H1 (cell line): ENCODE measurements at regions not wholly inside any gene's neighbourhood (a gene's known extent, or its start where the extent isn't known, plus 50 kb on each side); places are given as distances from the start of the nearest gene placed in this dataset.

Experiments used
- CTCF ChIA-PET: fragments of 300-600 bp; sonication (Branson Sonifier 250); formaldehyde crosslinking; loops from one replicate; lab custom pipeline; 2021; ENCODE audit not compliant: partially characterized antibody; lab: Charles Lee
- POLR2A ChIA-PET: fragments of 300-600 bp; sonication (Branson Sonifier 250); formaldehyde crosslinking; loops from one replicate; lab custom pipeline; 2021; ENCODE audit warnings: inconsistent platforms; ENCODE audit not compliant: partially characterized antibody; lab: Charles Lee
- DNase-seq, 2 experiments: peaks; one replicate each; pipeline versions ENCODE4 v3.0.0 to v3.0.0-alpha.2; 2010 to 2022; ENCODE audit warnings: low spot score in 2 of 2, low read depth in 1 of 2, mixed read lengths in 1 of 2
- FAIRE-seq: peaks from 2 replicates; lab custom pipeline; 2011; peaks lifted over from hg19 to GRCh38; lab: Jason Lieb, UNC
- H2AFZ ChIP-seq: 2 replicates; pipeline ENCODE4 v1.8.1; 2012; ENCODE audit warnings: low read length, inconsistent platforms
- H2AK5ac ChIP-seq: 2 replicates; pipeline ENCODE4 v1.6.1; 2013; ENCODE audit warnings: low read depth, low read length
- H2BK120ac ChIP-seq: replicated peaks from 2 replicates; pipeline ENCODE3; 2013; ENCODE audit warnings: low read depth, low read length, inconsistent platforms
- H2BK12ac ChIP-seq: 2 replicates; pipeline ENCODE4 v1.6.1; 2013; ENCODE audit warnings: low read depth, low read length
- H2BK15ac ChIP-seq: 2 replicates; pipeline ENCODE4 v1.6.1; 2013; ENCODE audit warnings: low read length
- H2BK20ac ChIP-seq: 2 replicates; pipeline ENCODE4 v1.6.1; 2013; ENCODE audit warnings: low read length
- H2BK5ac ChIP-seq: 2 replicates; pipeline ENCODE4 v1.6.1; 2013; ENCODE audit warnings: low read depth, low read length
- H3K14ac ChIP-seq: 2 replicates; pipeline ENCODE4 v1.6.1; 2013; ENCODE audit warnings: inconsistent platforms; ENCODE audit not compliant: insufficient read length
- H3K18ac ChIP-seq: 2 replicates; pipeline ENCODE4 v1.6.1; 2013; ENCODE audit warnings: low read length; ENCODE audit errors: extremely low read depth
- H3K23ac ChIP-seq: 2 replicates; pipeline ENCODE4 v1.6.1; 2013; ENCODE audit warnings: inconsistent platforms; ENCODE audit not compliant: insufficient read length
- H3K23me2 ChIP-seq: 2 replicates; pipeline ENCODE4 v1.6.1; 2013; ENCODE audit warnings: low read depth, low read length
- H3K27ac ChIP-seq: 2 replicates; pipeline ENCODE4 v1.6.1; 2011; ENCODE audit warnings: low read depth, low read length, inconsistent platforms
- H3K27me3 ChIP-seq, 4 experiments: replicated peaks in 1 of 4; 1 replicate in 1 of 4; 2 replicates in 3 of 4; pipeline versions ENCODE4 v1.6.1 to v1.8.1; 2011 to 2013; ENCODE audit warnings: low read length in 3 of 4, mild to moderate bottlenecking in 3 of 4, inconsistent platforms in 2 of 4, mixed read lengths in 2 of 4, moderate library complexity in 1 of 4; ENCODE audit not compliant: control insufficient read depth in 3 of 4, insufficient read depth in 3 of 4; ENCODE audit errors: extremely low read depth in 1 of 4
- H3K36me3 ChIP-seq, 4 experiments: 2 replicates each; pipeline versions ENCODE4 v1.6.1 to v1.8.1; 2011 to 2013; ENCODE audit warnings: mild to moderate bottlenecking in 4 of 4, low read length in 3 of 4, moderate library complexity in 2 of 4, control low read depth in 1 of 4, inconsistent platforms in 1 of 4; ENCODE audit not compliant: insufficient read depth in 4 of 4, control insufficient read depth in 2 of 4
- H3K4ac ChIP-seq: replicated peaks from 2 replicates; pipeline ENCODE3; 2013; ENCODE audit warnings: low read length, low read depth, mixed read lengths, inconsistent platforms; ENCODE audit not compliant: insufficient read length
- H3K4me1 ChIP-seq, 4 experiments: replicated peaks in 1 of 4; 1 replicate in 1 of 4; 2 replicates in 3 of 4; pipeline versions ENCODE4 v1.6.1 to v1.8.1; 2011 to 2013; ENCODE audit warnings: low read length in 3 of 4, inconsistent platforms in 2 of 4, mixed read lengths in 1 of 4; ENCODE audit not compliant: insufficient read depth in 4 of 4, control insufficient read depth in 3 of 4
- H3K4me2 ChIP-seq, 2 experiments: 2 replicates each; pipeline versions ENCODE4 v1.6.1 to v1.8.1; 2011 to 2013; ENCODE audit warnings: low read depth in 2 of 2, low read length in 2 of 2, control low read depth in 1 of 2, inconsistent platforms in 1 of 2, mild to moderate bottlenecking in 1 of 2; ENCODE audit not compliant: insufficient read depth in 1 of 2
- H3K4me3 ChIP-seq, 4 experiments: fragments of 200-600, 300-600 bp in 1 of 4; sonication (generic), shearing (Covaris generic), sonication (Bioruptor Twin) in 1 of 4; 2 replicates each; pipeline versions ENCODE4 v1.5.1 to v1.8.1; 2011 to 2016; ENCODE audit warnings: low read length in 4 of 4, low read depth in 3 of 4, control low read depth in 2 of 4, inconsistent platforms in 2 of 4, mild to moderate bottlenecking in 2 of 4, mixed read lengths in 1 of 4, moderate library complexity in 1 of 4; ENCODE audit not compliant: insufficient read depth in 2 of 4; ENCODE audit errors: extremely low read depth in 1 of 4
- H3K56ac ChIP-seq: replicated peaks from 2 replicates; pipeline ENCODE3; 2013; ENCODE audit warnings: low read depth, mild to moderate bottlenecking, mixed read lengths, low read length, inconsistent platforms; ENCODE audit not compliant: insufficient read length
- H3K79me1 ChIP-seq: 2 replicates; pipeline ENCODE4 v1.6.1; 2013; ENCODE audit warnings: low read depth, low read length, control low read depth
- H3K79me2 ChIP-seq, 2 experiments: 2 replicates each; pipeline versions ENCODE4 v1.6.1 to v1.8.1; 2012 to 2013; ENCODE audit warnings: low read length in 2 of 2, mild to moderate bottlenecking in 2 of 2, inconsistent platforms in 1 of 2; ENCODE audit not compliant: insufficient read depth in 2 of 2, control insufficient read depth in 1 of 2
- H3K9ac ChIP-seq, 4 experiments: replicated peaks in 1 of 4; 1 replicate in 1 of 4; 2 replicates in 3 of 4; pipeline versions ENCODE4 v1.6.1 to v1.8.1; 2011 to 2013; ENCODE audit warnings: low read depth in 3 of 4, low read length in 3 of 4, control low read depth in 2 of 4, mild to moderate bottlenecking in 2 of 4, moderate library complexity in 2 of 4, inconsistent platforms in 1 of 4; ENCODE audit errors: extremely low read depth in 1 of 4
- H3K9me3 ChIP-seq, 2 experiments: 2 replicates each; pipeline versions ENCODE4 v1.6.1 to v1.8.1; 2012 to 2013; ENCODE audit warnings: mild to moderate bottlenecking in 2 of 2, moderate library complexity in 2 of 2, control low read depth in 1 of 2, inconsistent platforms in 1 of 2, low read depth in 1 of 2, low read length in 1 of 2, mixed read lengths in 1 of 2; ENCODE audit not compliant: insufficient read depth in 2 of 2
- H4K20me1 ChIP-seq, 2 experiments: replicated peaks in 1 of 2; 2 replicates each; pipeline versions ENCODE3 to v1.8.1; 2011 to 2013; ENCODE audit warnings: inconsistent platforms in 2 of 2, low read length in 2 of 2, mild to moderate bottlenecking in 1 of 2; ENCODE audit not compliant: insufficient read depth in 2 of 2, control insufficient read depth in 1 of 2
- H4K5ac ChIP-seq: 2 replicates; pipeline ENCODE4 v1.6.1; 2013; ENCODE audit warnings: low read length, low read depth, mixed read lengths, inconsistent platforms; ENCODE audit not compliant: insufficient read length
- H4K8ac ChIP-seq: 2 replicates; pipeline ENCODE4 v1.8.0; 2013; ENCODE audit warnings: mild to moderate bottlenecking, moderate library complexity, low read length, inconsistent platforms; ENCODE audit not compliant: insufficient read depth; ENCODE audit errors: extremely low read depth
- H4K91ac ChIP-seq: replicated peaks from 2 replicates; pipeline ENCODE3; 2013; ENCODE audit warnings: low read length, mixed read lengths, inconsistent platforms; ENCODE audit not compliant: insufficient read length
- ASH2L ChIP-seq: fragments of 200-600, 300-600 bp; sonication (generic); IDR thresholded peaks from one replicate; pipeline ENCODE4 v1.7.1; 2017; ENCODE audit warnings: low read length
- ATF3 ChIP-seq: IDR thresholded peaks from 2 replicates; pipeline ENCODE4 v1.6.1; 2011; ENCODE audit warnings: low read depth, mild to moderate bottlenecking, low read length; ENCODE audit not compliant: insufficient read depth
- EGR1 ChIP-seq: IDR thresholded peaks from 2 replicates; pipeline ENCODE4 v1.6.1; 2011; ENCODE audit warnings: low read depth, low read length, borderline replicate concordance
- EP300 ChIP-seq, 2 experiments: IDR thresholded peaks; 1 replicate in 1 of 2; 2 replicates in 1 of 2; pipeline ENCODE4 v1.6.1; 2011 to 2012; ENCODE audit warnings: low read depth in 2 of 2, low read length in 2 of 2, mild to moderate bottlenecking in 2 of 2, borderline replicate concordance in 1 of 2, inconsistent platforms in 1 of 2, moderate library complexity in 1 of 2
- POLR2AphosphoS5 ChIP-seq: IDR thresholded peaks from 2 replicates; pipeline ENCODE4 v1.6.1; 2011; ENCODE audit warnings: low read depth, low read length
- RXRA ChIP-seq: IDR thresholded peaks from 2 replicates; pipeline ENCODE4 v1.6.1; 2011; ENCODE audit warnings: low read depth, mild to moderate bottlenecking, low read length, moderate library complexity; ENCODE audit not compliant: insufficient read depth
- SP1 ChIP-seq: IDR thresholded peaks from 2 replicates; pipeline ENCODE4 v1.6.1; 2011; ENCODE audit warnings: low read depth, low read length
- WGBS, 2 experiments: shearing (Covaris generic) in 1 of 2; methylation state at CpG; one replicate each; pipeline versions ENCODE4 v1.1.6 to v1.1.7; 2013 to 2015; ENCODE audit warnings: low lambda C conversion rate in 2 of 2, mixed read lengths in 2 of 2, inconsistent platforms in 1 of 2, low coverage in 1 of 2, missing lambda C conversion rate in 1 of 2; ENCODE audit not compliant: insufficient replicate concordance in 2 of 2, insufficient coverage in 1 of 2, insufficient read length in 1 of 2; ENCODE audit errors: extremely low coverage in 1 of 2, missing lambda C conversion rate in 1 of 2; 5-methylcytosine and 5-hydroxymethylcytosine counted together
- TF ChIP-seq, protein P1 (sequence below): IDR thresholded peaks from 2 replicates; pipeline ENCODE4 v1.6.1; 2012; ENCODE audit warnings: low read length, inconsistent platforms

- no peak overlapping the region for H2BK5ac ChIP-seq
- H3K9ac ChIP-seq, result no peak overlapping the region
- no peak overlapping the region for H2AK5ac ChIP-seq
- H4K20me1 ChIP-seq, result no peaks in the 10 kb centered on the region
- no peak overlapping the region for H3K27ac ChIP-seq
- H4K8ac ChIP-seq, result no peak overlapping the region
- no peak overlapping the region for H4K91ac ChIP-seq
- H3K23ac ChIP-seq, result no peak overlapping the region
- ChIA-PET POLR2A (no interaction called here), CTCF (interaction anchor here (1.1 to 1.7 kb wide), 3 partner anchors 28 to 112 kb away, joined by 3 read pairs; no protein-coding TSS in a partner anchor)
- no peaks in the 10 kb centered on the region for H3K79me2 ChIP-seq
- H3K4ac ChIP-seq, result no peak overlapping the region
- TF ChIP-seq ASH2L (no peak), EGR1 (no peak), RXRA (no peak), POLR2AphosphoS5 (no peak), ATF3 (no peak), SP1 (no peak), EP300 (IDR thresholded peaks at IDR 0.05; ENCODE audit: borderline replicate concordance in 1 of 2, low read depth in 2 of 2, low read length in 2 of 2) (no peak)
- TF ChIP-seq, protein P1, sequence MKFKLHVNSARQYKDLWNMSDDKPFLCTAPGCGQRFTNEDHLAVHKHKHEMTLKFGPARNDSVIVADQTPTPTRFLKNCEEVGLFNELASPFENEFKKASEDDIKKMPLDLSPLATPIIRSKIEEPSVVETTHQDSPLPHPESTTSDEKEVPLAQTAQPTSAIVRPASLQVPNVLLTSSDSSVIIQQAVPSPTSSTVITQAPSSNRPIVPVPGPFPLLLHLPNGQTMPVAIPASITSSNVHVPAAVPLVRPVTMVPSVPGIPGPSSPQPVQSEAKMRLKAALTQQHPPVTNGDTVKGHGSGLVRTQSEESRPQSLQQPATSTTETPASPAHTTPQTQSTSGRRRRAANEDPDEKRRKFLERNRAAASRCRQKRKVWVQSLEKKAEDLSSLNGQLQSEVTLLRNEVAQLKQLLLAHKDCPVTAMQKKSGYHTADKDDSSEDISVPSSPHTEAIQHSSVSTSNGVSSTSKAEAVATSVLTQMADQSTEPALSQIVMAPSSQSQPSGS, result no peak
- H4K5ac ChIP-seq, result no peak overlapping the region
- H2BK120ac ChIP-seq, result no peak overlapping the region
- no peak overlapping the region for H3K56ac ChIP-seq
- no peaks in the 10 kb centered on the region for H3K36me3 ChIP-seq
- H2BK12ac ChIP-seq, result no peak overlapping the region
- no peaks in the 10 kb centered on the region for H3K27me3 ChIP-seq
- H2BK20ac ChIP-seq, result no peak overlapping the region
- FAIRE-seq (no peak), DNase-seq (no peak)
- H3K4me1 ChIP-seq, result no peaks in the 10 kb centered on the region
- 84% methylated on average over 5 of the region's 5 CpGs; no CpG with 5 or more reads in 1 of the 2 experiments for WGBS, 2 experiments
- no peak overlapping the region for H3K4me3 ChIP-seq
- H3K4me2 ChIP-seq, result no peak overlapping the region
- H2AFZ ChIP-seq, result no peak overlapping the region
- no peaks in the 10 kb centered on the region for H3K9me3 ChIP-seq
- no peak overlapping the region for H3K14ac ChIP-seq
- no peaks in the 10 kb centered on the region for H3K79me1 ChIP-seq
- no peak overlapping the region for H3K18ac ChIP-seq
- H2BK15ac ChIP-seq, result no peak overlapping the region
- no peaks in the 10 kb centered on the region for H3K23me2 ChIP-seq
These were observed 156.3 kb downstream of the NDFIP2 start for GRCh38 chr13:79637133-79637763.
